AG20443 (cell line): ENCODE measurements at regions not wholly inside any gene's neighbourhood (a gene's known extent, or its start where the extent isn't known, plus 50 kb on each side); places are given as distances from the start of the nearest gene placed in this dataset.
A peak's percentile ranks its signal among the peaks of the same experiment; 100 is the strongest.

Experiments
- DNase-seq: peaks from one replicate; pipeline ENCODE4 v3.0.0; 2012; ENCODE audit warnings: low spot score, mixed read lengths

GRCh38 chr10:109480836-109481235 is 442.5 kb downstream of the XPNPEP1 start:
- no peak for DNase-seq

GRCh38 chr10:109475711-109476421 is 447.4 kb downstream of the XPNPEP1 start:
- DNase-seq = no peak

GRCh38 chr10:109474812-109475211 is 448.5 kb downstream of the XPNPEP1 start:
- DNase-seq = no peak

- no peak for DNase-seq
Observed at GRCh38 chr10:109474261-109474660, 449.1 kb downstream of the XPNPEP1 start.

GRCh38 chr10:109467551-109467950 is 455.8 kb downstream of the XPNPEP1 start:
- no peak for DNase-seq

GRCh38 chr10:109464949-109465348 is 458.4 kb downstream of the XPNPEP1 start:
- DNase-seq = no peak

- no peak for DNase-seq
Observed at GRCh38 chr10:109457302-109457638, 466.0 kb downstream of the XPNPEP1 start.

GRCh38 chr10:109456566-109457301 is 466.6 kb downstream of the XPNPEP1 start:
- DNase-seq = peak; percentile 33

- DNase-seq = no peak
Observed at GRCh38 chr10:109454691-109455090, 468.6 kb downstream of the XPNPEP1 start.

- no peak for DNase-seq
Observed at GRCh38 chr10:109451879-109452278, 471.4 kb downstream of the XPNPEP1 start.

GRCh38 chr10:109450702-109451101 is 472.6 kb downstream of the XPNPEP1 start:
- DNase-seq = no peak

- DNase-seq = no peak
Observed at GRCh38 chr10:109433434-109433833, 489.9 kb downstream of the XPNPEP1 start.

- no peak for DNase-seq
Observed at GRCh38 chr10:109432281-109432680, 491.0 kb downstream of the XPNPEP1 start.

GRCh38 chr10:109430799-109431198 is 492.5 kb downstream of the XPNPEP1 start:
- DNase-seq = no peak

GRCh38 chr10:109430043-109430760 is 493.1 kb downstream of the XPNPEP1 start:
- DNase-seq = peak; percentile 71

- DNase-seq = no peak
Observed at GRCh38 chr10:109428775-109429491, 494.4 kb downstream of the XPNPEP1 start.

GRCh38 chr10:109427411-109427810 is 495.9 kb downstream of the XPNPEP1 start:
- DNase-seq = peak; percentile 17

GRCh38 chr10:109426987-109427386 is 496.3 kb downstream of the XPNPEP1 start:
- DNase-seq = no peak

- DNase-seq = no peak
Observed at GRCh38 chr10:109418795-109419194, 504.5 kb downstream of the XPNPEP1 start.

GRCh38 chr10:109417803-109418202 is 505.5 kb downstream of the XPNPEP1 start:
- no peak for DNase-seq

GRCh38 chr10:109412353-109412752 is 511.0 kb downstream of the XPNPEP1 start:
- no peak for DNase-seq

- DNase-seq = no peak
Observed at GRCh38 chr10:109411917-109412316, 511.4 kb downstream of the XPNPEP1 start.
